NCI-H526 (cell line): ENCODE measurements at regions not wholly inside any gene's neighbourhood (a gene's known extent, or its start where the extent isn't known, plus 50 kb on each side); places are given as distances from the start of the nearest gene placed in this dataset.

Source experiments
- DNase-seq, 2 experiments: peaks; one replicate each; lab custom pipeline; 2025; lab: John Stamatoyannopoulos, UW

GRCh38 chr2:189267925-189268579 is 88.5 kb upstream of the COL5A2 start:
- no peak for DNase-seq

- no peak for DNase-seq
These were observed 89.2 kb upstream of the COL5A2 start for GRCh38 chr2:189268763-189269162.

GRCh38 chr2:189273734-189274133 is 94.2 kb upstream of the COL5A2 start:
- DNase-seq, result no peak

- DNase-seq, result no peak
These were observed 94.8 kb upstream of the COL5A2 start for GRCh38 chr2:189274361-189274760.

GRCh38 chr2:189276277-189276676 is 96.7 kb upstream of the COL5A2 start:
- DNase-seq, result no peak

GRCh38 chr2:189281201-189281600 is 101.6 kb upstream of the COL5A2 start:
- no peak for DNase-seq

GRCh38 chr2:189285349-189285748 is 105.8 kb upstream of the COL5A2 start:
- DNase-seq, result no peak

- no peak for DNase-seq
These were observed 106.5 kb upstream of the COL5A2 start for GRCh38 chr2:189285962-189286645.

GRCh38 chr2:189287363-189287762 is 107.8 kb upstream of the COL5A2 start:
- DNase-seq, result no peak

- DNase-seq, result peak; percentile 46 to 72
These were observed 108.5 kb upstream of the COL5A2 start for GRCh38 chr2:189287982-189288521.

- DNase-seq, result no peak
These were observed 111.9 kb upstream of the COL5A2 start for GRCh38 chr2:189291460-189291859.

- DNase-seq, result no peak
These were observed 113.6 kb upstream of the COL5A2 start for GRCh38 chr2:189293164-189293563.

GRCh38 chr2:189297446-189297845 is 117.9 kb upstream of the COL5A2 start:
- no peak for DNase-seq

GRCh38 chr2:189298038-189298437 is 118.5 kb upstream of the COL5A2 start:
- no peak for DNase-seq

GRCh38 chr2:189298481-189298880 is 118.9 kb upstream of the COL5A2 start:
- DNase-seq, result no peak

GRCh38 chr2:189299974-189300373 is 120.4 kb upstream of the COL5A2 start:
- DNase-seq, result no peak

GRCh38 chr2:189300916-189301315 is 121.4 kb upstream of the COL5A2 start:
- no peak for DNase-seq

GRCh38 chr2:189302274-189302948 is 122.8 kb upstream of the COL5A2 start:
- no peak for DNase-seq

GRCh38 chr2:189304360-189304759 is 124.8 kb upstream of the COL5A2 start:
- no peak for DNase-seq

- no peak for DNase-seq
These were observed 125.9 kb upstream of the COL5A2 start for GRCh38 chr2:189305291-189305943.

GRCh38 chr2:189306525-189306924 is 127.0 kb upstream of the COL5A2 start:
- DNase-seq, result no peak

GRCh38 chr2:189308056-189308790 is 128.7 kb upstream of the COL5A2 start:
- no peak for DNase-seq
